Parathyroid adenoma (tissue), 2 donors: ENCODE measurements at regions not wholly inside any gene's neighbourhood (a gene's known extent, or its start where the extent isn't known, plus 50 kb on each side); places are given as distances from the start of the nearest gene placed in this dataset.
A peak's percentile ranks its signal among the peaks of the same experiment; 100 is the strongest.

Experiments
- H2AFZ ChIP-seq: fragments of 300-600 bp; sonication (generic); one replicate; pipeline ENCODE4 v1.7.0; 2017; ENCODE audit warnings: antibody characterized with exemption, mild to moderate bottlenecking
- H3K27ac ChIP-seq: fragments of 300-600 bp; sonication (generic); one replicate; pipeline ENCODE4 v1.7.0; 2017
- H3K27me3 ChIP-seq: fragments of 300-600 bp; sonication (generic); one replicate; pipeline ENCODE4 v1.7.0; 2017; ENCODE audit warnings: low read length; ENCODE audit not compliant: control insufficient read depth, insufficient read depth
- H3K36me3 ChIP-seq: fragments of 300-600 bp; sonication (generic); one replicate; pipeline ENCODE4 v1.7.0; 2017; ENCODE audit warnings: low read length; ENCODE audit not compliant: control insufficient read depth, insufficient read depth
- H3K4me1 ChIP-seq: fragments of 300-600 bp; sonication (generic); one replicate; pipeline ENCODE4 v1.7.0; 2017; ENCODE audit warnings: control low read depth
- H3K4me2 ChIP-seq: fragments of 300-600 bp; sonication (generic); one replicate; pipeline ENCODE4 v1.7.0; 2017; ENCODE audit warnings: low read length
- H3K4me3 ChIP-seq: fragments of 300-600 bp; sonication (generic); one replicate; pipeline ENCODE4 v1.7.0; 2017; ENCODE audit warnings: low read depth, low read length
- H3K79me2 ChIP-seq: fragments of 300-600 bp; sonication (generic); one replicate; pipeline ENCODE4 v1.7.0; 2017; ENCODE audit warnings: control low read depth
- H3K9ac ChIP-seq: fragments of 300-600 bp; sonication (generic); one replicate; pipeline ENCODE4 v1.7.0; 2017; ENCODE audit warnings: mild to moderate bottlenecking
- H3K9me3 ChIP-seq: fragments of 300-600 bp; sonication (generic); one replicate; pipeline ENCODE4 v1.7.0; 2017; ENCODE audit warnings: low read length; ENCODE audit not compliant: control insufficient read depth
- TF ChIP-seq, protein P1 (sequence below): fragments of 300-600 bp; sonication (generic); IDR thresholded peaks from one replicate; pipeline ENCODE4 v1.7.0; 2017; ENCODE audit warnings: antibody characterized with exemption, mild to moderate bottlenecking
- donor health status: primary hyperparathyroidism.

DNA sequence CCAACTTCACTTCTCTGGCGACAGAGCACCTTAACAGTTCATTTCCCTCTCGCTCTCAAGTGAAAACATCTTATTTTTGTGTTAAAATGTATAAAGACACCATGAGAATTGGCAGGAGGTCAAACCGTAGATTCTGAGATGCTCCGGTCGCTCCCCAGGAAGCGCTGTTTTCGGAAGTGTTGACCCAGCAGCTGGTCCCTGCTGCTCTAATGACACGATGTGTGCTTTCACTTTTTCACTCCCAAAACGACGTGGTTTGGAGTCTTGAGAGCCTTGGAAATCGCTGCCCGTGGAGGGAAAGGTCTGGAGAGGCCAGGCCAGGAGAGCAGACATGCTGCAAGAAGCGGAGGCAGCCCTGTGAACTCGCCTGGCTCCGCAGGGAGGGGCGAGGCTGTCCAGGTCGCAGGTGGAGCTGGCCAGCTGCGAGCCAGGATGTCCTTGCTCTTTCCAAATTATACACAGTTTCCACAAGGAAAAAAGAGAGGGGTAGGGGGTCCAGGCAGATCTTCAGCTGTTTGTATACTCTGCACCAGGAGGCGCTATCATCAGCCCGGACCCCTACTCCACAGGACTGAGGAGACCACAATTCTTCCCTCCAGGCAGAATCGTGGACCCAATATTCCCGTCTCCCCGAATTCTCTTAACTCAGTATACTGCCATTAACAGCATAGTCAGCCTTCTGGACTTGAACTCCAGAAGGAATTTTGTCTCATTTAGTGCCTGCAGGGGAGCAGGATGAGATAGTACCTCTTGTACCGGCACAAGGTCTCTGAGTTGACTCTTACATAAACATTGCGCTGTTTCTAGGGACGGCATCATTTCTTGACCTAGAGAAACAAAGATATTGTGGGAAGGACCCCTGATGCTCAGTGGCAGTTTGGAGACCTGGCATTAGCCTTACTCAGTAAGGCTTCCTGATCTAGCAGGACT, 248.6 kb upstream of the ANKRD55 start:
- H2AFZ ChIP-seq, result peak overlapping the region; percentile 91
- H3K27me3 ChIP-seq, result no peaks in the 10 kb centered on the region
- no peaks in the 10 kb centered on the region for H3K79me2 ChIP-seq
- H3K9ac ChIP-seq, result peak overlapping the region; percentile 6
- TF ChIP-seq, protein P1, sequence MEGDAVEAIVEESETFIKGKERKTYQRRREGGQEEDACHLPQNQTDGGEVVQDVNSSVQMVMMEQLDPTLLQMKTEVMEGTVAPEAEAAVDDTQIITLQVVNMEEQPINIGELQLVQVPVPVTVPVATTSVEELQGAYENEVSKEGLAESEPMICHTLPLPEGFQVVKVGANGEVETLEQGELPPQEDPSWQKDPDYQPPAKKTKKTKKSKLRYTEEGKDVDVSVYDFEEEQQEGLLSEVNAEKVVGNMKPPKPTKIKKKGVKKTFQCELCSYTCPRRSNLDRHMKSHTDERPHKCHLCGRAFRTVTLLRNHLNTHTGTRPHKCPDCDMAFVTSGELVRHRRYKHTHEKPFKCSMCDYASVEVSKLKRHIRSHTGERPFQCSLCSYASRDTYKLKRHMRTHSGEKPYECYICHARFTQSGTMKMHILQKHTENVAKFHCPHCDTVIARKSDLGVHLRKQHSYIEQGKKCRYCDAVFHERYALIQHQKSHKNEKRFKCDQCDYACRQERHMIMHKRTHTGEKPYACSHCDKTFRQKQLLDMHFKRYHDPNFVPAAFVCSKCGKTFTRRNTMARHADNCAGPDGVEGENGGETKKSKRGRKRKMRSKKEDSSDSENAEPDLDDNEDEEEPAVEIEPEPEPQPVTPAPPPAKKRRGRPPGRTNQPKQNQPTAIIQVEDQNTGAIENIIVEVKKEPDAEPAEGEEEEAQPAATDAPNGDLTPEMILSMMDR, result peak; percentile 25
- peak overlapping the region; percentile 94 for H3K27ac ChIP-seq
- peak overlapping the region; percentile 58 for H3K4me3 ChIP-seq
- H3K9me3 ChIP-seq, result no peaks in the 10 kb centered on the region
- peaks cover 32% of the 10 kb centered on the region for H3K4me1 ChIP-seq
- peak overlapping the region; percentile 75 for H3K4me2 ChIP-seq
- H3K36me3 ChIP-seq, result no peaks in the 10 kb centered on the region

- no peaks in the 10 kb centered on the region for H3K36me3 ChIP-seq
- H3K9me3 ChIP-seq, result no peaks in the 10 kb centered on the region
- H3K4me3 ChIP-seq, result peak overlapping the region; percentile 58
- H3K27me3 ChIP-seq, result no peaks in the 10 kb centered on the region
- no peaks in the 10 kb centered on the region for H3K79me2 ChIP-seq
- H2AFZ ChIP-seq, result peak overlapping the region; percentile 91
- H3K4me2 ChIP-seq, result peak overlapping the region; percentile 75
- H3K4me1 ChIP-seq, result peaks cover 41% of the 10 kb centered on the region
- TF ChIP-seq, protein P1, result no peak
- H3K27ac ChIP-seq, result peak overlapping the region; percentile 94
- H3K9ac ChIP-seq, result peak overlapping the region; percentile 6
Measured at GRCh38 chr5:56480705-56481427, 247.7 kb upstream of the ANKRD55 start.

- Histone ChIP-seq H3K4me1 (peaks cover 42% of the 10 kb centered on the region), H3K4me2 (peak overlapping the region; percentile 75), H3K4me3 (peak overlapping the region; percentile 58), H3K9me3 (no peaks in the 10 kb centered on the region), H3K27ac (peak overlapping the region; percentile 94), H3K9ac (peak overlapping the region; percentile 6), H3K79me2 (peaks cover under 1% of the 10 kb centered on the region), H3K27me3 (no peaks in the 10 kb centered on the region), H3K36me3 (no peaks in the 10 kb centered on the region), H2AFZ (peak overlapping the region; percentile 91)
- TF ChIP-seq, protein P1, result no peak
Measured at GRCh38 chr5:56480078-56480704, 247.1 kb upstream of the ANKRD55 start.

- Histone ChIP-seq H3K79me2 (peaks cover 5% of the 10 kb centered on the region), H3K4me3 (no peak overlapping the region), H3K9me3 (no peaks in the 10 kb centered on the region), H3K36me3 (no peaks in the 10 kb centered on the region), H3K4me1 (peaks cover 42% of the 10 kb centered on the region), H3K27me3 (no peaks in the 10 kb centered on the region), H3K4me2 (peak overlapping the region; percentile 75), H3K27ac (peak overlapping the region; percentile 94), H2AFZ (peak overlapping the region; percentile 91), H3K9ac (no peak overlapping the region)
- TF ChIP-seq, protein P1, result no peak
Measured at GRCh38 chr5:56479696-56480077, 246.6 kb upstream of the ANKRD55 start.
